Neural progenitor cell (in vitro differentiated cells): ENCODE measurements at regions not wholly inside any gene's neighbourhood (a gene's known extent, or its start where the extent isn't known, plus 50 kb on each side); places are given as distances from the start of the nearest gene placed in this dataset.

Experiments used
- DNase-seq: peaks from one replicate; pipeline ENCODE4 v3.0.0-alpha.2; 2016; ENCODE audit warnings: low spot score
- H2AFZ ChIP-seq: fragments of 200-600 bp; sonication (generic); replicated peaks from 2 replicates; pipeline ENCODE4 v1.6.1; 2016; ENCODE audit warnings: antibody characterized with exemption
- H3F3A ChIP-seq: fragments of 200-600 bp; sonication (generic); 2 replicates; pipeline ENCODE4 v1.6.1; 2016; ENCODE audit warnings: antibody characterized with exemption, low read depth
- H3K27ac ChIP-seq: fragments of 200-600 bp; sonication (generic); 2 replicates; pipeline ENCODE4 v1.5.1; 2016; ENCODE audit warnings: mild to moderate bottlenecking
- H3K27me3 ChIP-seq: fragments of 200-600 bp; sonication (generic); 2 replicates; pipeline ENCODE4 v1.6.1; 2016; ENCODE audit warnings: mild to moderate bottlenecking, moderate library complexity
- H3K36me3 ChIP-seq: fragments of 200-600 bp; sonication (generic); 2 replicates; pipeline ENCODE4 v1.5.1; 2016
- H3K4me1 ChIP-seq: fragments of 200-600 bp; sonication (generic); 2 replicates; pipeline ENCODE4 v1.6.1; 2016; ENCODE audit warnings: mixed run types
- H3K4me2 ChIP-seq: fragments of 200-600 bp; sonication (generic); 2 replicates; pipeline ENCODE4 v1.6.1; 2016
- H3K4me3 ChIP-seq: fragments of 200-600 bp; sonication (generic); 2 replicates; pipeline ENCODE4 v1.5.1; 2016
- H3K79me2 ChIP-seq: fragments of 200-600 bp; sonication (generic); 2 replicates; pipeline ENCODE4 v1.6.1; 2016; ENCODE audit warnings: low read depth
- H3K9ac ChIP-seq: fragments of 200-600 bp; sonication (generic); 2 replicates; pipeline ENCODE4 v1.6.1; 2016
- H3K9me3 ChIP-seq: fragments of 200-600 bp; sonication (generic); 2 replicates; pipeline ENCODE4 v1.5.1; 2016; ENCODE audit warnings: low read depth
- H4K20me1 ChIP-seq: fragments of 200-600 bp; sonication (generic); 2 replicates; pipeline ENCODE4 v1.6.1; 2016; ENCODE audit warnings: low read depth
- H3K27ac Mint-ChIP-seq: 3 replicates; pipeline ENCODE4 v1.8.0; 2021; ENCODE audit warnings: mixed read lengths
- H3K27me3 Mint-ChIP-seq: 2 replicates; pipeline ENCODE4 v1.8.0; 2022; ENCODE audit warnings: low read depth, mild to moderate bottlenecking, inconsistent platforms, moderate library complexity, mixed read lengths; ENCODE audit not compliant: insufficient read depth
- H3K36me3 Mint-ChIP-seq: 3 replicates; pipeline ENCODE4 v1.8.0; 2021; ENCODE audit warnings: mixed read lengths
- H3K4me1 Mint-ChIP-seq: 3 replicates; pipeline ENCODE4 v1.8.0; 2021; ENCODE audit warnings: mixed read lengths
- H3K4me3 Mint-ChIP-seq: 3 replicates; pipeline ENCODE4 v1.8.0; 2021; ENCODE audit warnings: mild to moderate bottlenecking, moderate library complexity, mixed read lengths
- H3K9me3 Mint-ChIP-seq: 3 replicates; pipeline ENCODE4 v1.8.0; 2020; ENCODE audit warnings: mixed read lengths
- EZH2 ChIP-seq: fragments of 200-600 bp; sonication (generic); IDR thresholded peaks from 2 replicates; pipeline ENCODE4 v1.6.1; 2017; ENCODE audit warnings: antibody characterized with exemption, mild to moderate bottlenecking, moderate library complexity
- EZH2phosphoT487 ChIP-seq: fragments of 200-600 bp; sonication (generic); IDR thresholded peaks from 2 replicates; pipeline ENCODE4 v1.6.1; 2017; ENCODE audit warnings: antibody characterized with exemption
- TF ChIP-seq, protein P1 (sequence below): fragments of 200-600 bp; sonication (generic); IDR thresholded peaks from 2 replicates; pipeline ENCODE4 v1.5.1; 2017; ENCODE audit warnings: antibody characterized with exemption, mild to moderate bottlenecking

DNA sequence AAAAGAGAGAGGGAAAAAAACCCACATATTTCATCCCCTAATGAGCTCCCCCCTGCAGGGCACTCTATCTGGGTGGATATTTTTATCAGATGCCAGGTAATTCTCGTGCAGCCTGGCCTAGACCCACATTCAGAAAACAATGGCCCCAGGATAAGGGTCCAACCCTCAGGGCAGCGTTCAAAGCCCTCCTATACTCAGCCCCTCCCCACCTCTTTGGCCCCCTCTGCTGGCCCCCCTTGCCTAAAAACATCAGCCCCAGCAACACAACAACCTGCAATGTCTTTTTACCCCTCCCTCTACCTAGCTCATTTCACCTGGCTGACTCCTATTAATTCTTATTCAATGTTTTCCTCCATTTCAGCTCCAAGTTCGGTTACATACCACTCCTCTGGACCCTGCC is 145.4 kb upstream of the MED14 start:
- Mint-ChIP-seq H3K36me3 (no peaks in the 10 kb centered on the region), H3K4me3 (no peak overlapping the region), H3K27ac (no peak overlapping the region), H3K4me1 (peaks cover 7% of the 10 kb centered on the region), H3K27me3 (no peaks in the 10 kb centered on the region), H3K9me3 (peaks cover 15% of the 10 kb centered on the region)
- Histone ChIP-seq H3K36me3 (no peaks in the 10 kb centered on the region), H3K4me1 (peaks cover 16% of the 10 kb centered on the region), H3K27ac (no peak overlapping the region), H3K27me3 (no peaks in the 10 kb centered on the region), H3K4me3 (no peak overlapping the region), H3K9ac (no peak overlapping the region), H3K9me3 (no peaks in the 10 kb centered on the region), H3F3A (peaks cover 11% of the 10 kb centered on the region), H4K20me1 (no peaks in the 10 kb centered on the region), H3K79me2 (no peaks in the 10 kb centered on the region), H3K4me2 (no peak overlapping the region), H2AFZ (no peak overlapping the region)
- no peak for DNase-seq
- TF ChIP-seq EZH2phosphoT487 (no peak), EZH2 (no peak)
- TF ChIP-seq, protein P1, sequence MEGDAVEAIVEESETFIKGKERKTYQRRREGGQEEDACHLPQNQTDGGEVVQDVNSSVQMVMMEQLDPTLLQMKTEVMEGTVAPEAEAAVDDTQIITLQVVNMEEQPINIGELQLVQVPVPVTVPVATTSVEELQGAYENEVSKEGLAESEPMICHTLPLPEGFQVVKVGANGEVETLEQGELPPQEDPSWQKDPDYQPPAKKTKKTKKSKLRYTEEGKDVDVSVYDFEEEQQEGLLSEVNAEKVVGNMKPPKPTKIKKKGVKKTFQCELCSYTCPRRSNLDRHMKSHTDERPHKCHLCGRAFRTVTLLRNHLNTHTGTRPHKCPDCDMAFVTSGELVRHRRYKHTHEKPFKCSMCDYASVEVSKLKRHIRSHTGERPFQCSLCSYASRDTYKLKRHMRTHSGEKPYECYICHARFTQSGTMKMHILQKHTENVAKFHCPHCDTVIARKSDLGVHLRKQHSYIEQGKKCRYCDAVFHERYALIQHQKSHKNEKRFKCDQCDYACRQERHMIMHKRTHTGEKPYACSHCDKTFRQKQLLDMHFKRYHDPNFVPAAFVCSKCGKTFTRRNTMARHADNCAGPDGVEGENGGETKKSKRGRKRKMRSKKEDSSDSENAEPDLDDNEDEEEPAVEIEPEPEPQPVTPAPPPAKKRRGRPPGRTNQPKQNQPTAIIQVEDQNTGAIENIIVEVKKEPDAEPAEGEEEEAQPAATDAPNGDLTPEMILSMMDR, result no peak

DNA sequence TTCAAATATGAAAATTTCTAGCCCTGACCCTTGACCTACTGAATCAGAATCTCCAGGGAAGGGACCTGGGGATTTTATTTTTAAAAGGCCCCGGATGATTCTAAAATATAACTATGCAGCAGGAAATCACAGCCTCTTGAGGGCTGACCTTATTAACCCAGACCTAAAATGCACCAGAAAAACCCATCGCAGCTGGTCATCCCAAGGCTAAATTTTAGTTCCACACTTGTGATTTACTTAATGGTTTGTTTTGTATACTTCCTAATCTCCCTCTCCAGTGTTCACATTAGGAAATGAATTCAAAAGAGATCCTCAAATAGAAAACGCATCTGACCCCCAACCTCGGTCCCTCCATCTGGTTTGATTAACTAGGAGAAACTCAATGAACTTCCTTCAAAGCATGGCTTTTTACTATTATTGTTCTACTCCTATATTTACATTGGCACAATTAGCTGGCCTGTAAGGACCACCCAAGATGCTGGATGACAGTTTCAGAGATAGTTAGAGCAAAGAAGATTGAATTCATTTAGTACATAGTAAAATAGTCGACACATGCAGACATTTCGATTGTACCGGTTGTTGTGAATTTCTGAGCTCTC is 147.8 kb upstream of the MED14 start:
- Mint-ChIP-seq H3K27ac (no peak overlapping the region), H3K4me3 (no peak overlapping the region), H3K27me3 (no peaks in the 10 kb centered on the region), H3K4me1 (peaks cover 7% of the 10 kb centered on the region), H3K9me3 (peaks cover 13% of the 10 kb centered on the region), H3K36me3 (no peaks in the 10 kb centered on the region)
- DNase-seq, result no peak
- no peak overlapping the region for H3K4me2 ChIP-seq
- no peak for TF ChIP-seq EZH2phosphoT487
- TF ChIP-seq, protein P1, result no peak
- no peak for TF ChIP-seq EZH2
- no peaks in the 10 kb centered on the region for H3K27me3 ChIP-seq
- H3K27ac ChIP-seq, result no peak overlapping the region
- H4K20me1 ChIP-seq, result no peaks in the 10 kb centered on the region
- H3K79me2 ChIP-seq, result no peaks in the 10 kb centered on the region
- H3K4me3 ChIP-seq, result no peak overlapping the region
- H3K36me3 ChIP-seq, result no peaks in the 10 kb centered on the region
- no peak overlapping the region for H2AFZ ChIP-seq
- H3F3A ChIP-seq, result peaks cover 11% of the 10 kb centered on the region
- H3K9ac ChIP-seq, result no peak overlapping the region
- peaks cover 14% of the 10 kb centered on the region for H3K4me1 ChIP-seq
- no peaks in the 10 kb centered on the region for H3K9me3 ChIP-seq

DNA sequence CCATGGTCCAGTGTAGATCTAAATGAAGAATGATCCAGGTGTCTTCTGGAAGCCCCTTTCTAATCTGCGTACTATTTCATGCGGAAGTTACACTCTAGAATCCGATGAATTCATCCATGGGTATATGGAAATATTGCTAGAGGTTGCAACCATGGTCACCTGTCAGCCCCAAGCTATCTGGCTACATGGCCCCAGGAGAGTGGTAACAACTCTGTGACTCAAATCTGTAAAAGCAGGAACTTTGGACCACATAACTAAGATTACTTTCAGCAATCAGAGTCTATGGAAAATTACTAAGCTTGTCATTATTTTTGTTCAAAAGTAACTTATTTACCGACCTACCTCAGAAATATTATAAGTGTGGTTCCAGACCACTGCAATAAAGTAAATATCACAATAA is 150.6 kb upstream of the MED14 start:
- Histone ChIP-seq H3K9me3 (no peaks in the 10 kb centered on the region), H3K4me1 (no peaks in the 10 kb centered on the region), H3K36me3 (no peaks in the 10 kb centered on the region), H3K79me2 (no peaks in the 10 kb centered on the region), H3F3A (no peaks in the 10 kb centered on the region), H3K27ac (no peak overlapping the region), H3K27me3 (no peaks in the 10 kb centered on the region), H3K4me2 (no peak overlapping the region), H3K4me3 (no peak overlapping the region), H4K20me1 (no peaks in the 10 kb centered on the region), H3K9ac (no peak overlapping the region), H2AFZ (no peak overlapping the region)
- Mint-ChIP-seq H3K4me1 (no peaks in the 10 kb centered on the region), H3K4me3 (no peak overlapping the region), H3K27me3 (no peaks in the 10 kb centered on the region), H3K36me3 (no peaks in the 10 kb centered on the region), H3K9me3 (peaks cover 13% of the 10 kb centered on the region), H3K27ac (no peak overlapping the region)
- no peak for DNase-seq
- TF ChIP-seq EZH2, result no peak
- no peak for TF ChIP-seq EZH2phosphoT487
- TF ChIP-seq, protein P1, result no peak
